ENCODE measurements at regions not wholly inside any gene's neighbourhood (a gene's known extent, or its start where the extent isn't known, plus 50 kb on each side); places are given as distances from the start of the nearest gene placed in this dataset.

DNA sequence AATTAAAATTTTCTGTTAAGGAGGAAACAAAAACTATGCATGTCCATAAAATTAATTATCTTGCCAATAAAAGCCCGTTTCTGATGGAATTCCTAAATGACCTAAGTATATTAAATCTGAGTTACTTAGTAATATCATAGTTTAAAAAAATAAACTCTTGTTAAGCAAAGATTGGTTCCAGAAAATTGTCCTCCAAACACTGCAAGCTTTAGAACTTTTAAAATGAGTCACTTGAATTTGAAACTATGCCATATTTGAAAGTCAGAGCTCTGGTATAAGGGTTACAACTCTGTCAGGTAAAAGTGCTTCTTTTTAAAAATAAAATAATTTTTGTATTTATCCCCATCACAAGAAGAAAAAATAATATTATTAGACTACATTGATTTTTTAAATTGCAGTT, 409.5 kb downstream of the PLPP3 start:
- H3K9me2 ChIP-seq (replicated peaks; ENCODE audit: low read depth, low read length) = no peaks in the 10 kb centered on the region
- no peaks in the 10 kb centered on the region for H3K36me3 ChIP-seq (ENCODE audit: insufficient read depth, low read length)
- H3K4me1 ChIP-seq (ENCODE audit: insufficient read depth, low read length, poor library complexity, severe bottlenecking) = no peaks in the 10 kb centered on the region
- no peaks in the 10 kb centered on the region for H3K27me3 ChIP-seq (ENCODE audit: insufficient read depth, low read length, poor library complexity, severe bottlenecking)
- H3K4me3 ChIP-seq (ENCODE audit: low read length, poor library complexity, severe bottlenecking) = no peak overlapping the region
- no peak overlapping the region for H2AFZ ChIP-seq (ENCODE audit: low read length)
- H3K4me2 ChIP-seq (ENCODE audit: low read depth, low read length, poor library complexity, severe bottlenecking) = no peak overlapping the region
- no peak for TF ChIP-seq CTCF (conservative IDR thresholded peaks at IDR 0.05; ENCODE audit: low read length)
- TF ChIP-seq EZH2phosphoT487 (IDR thresholded peaks at IDR 0.05; ENCODE audit: borderline replicate concordance) = no peak
- H3K79me2 ChIP-seq (ENCODE audit: insufficient read depth, low read length) = no peaks in the 10 kb centered on the region
- no peaks in the 10 kb centered on the region for H3K9me3 ChIP-seq (ENCODE audit: insufficient read depth, low read depth, low read length)
- no peak overlapping the region for H3K9ac ChIP-seq (ENCODE audit: low read depth, low read length, poor library complexity, severe bottlenecking)
- no peaks in the 10 kb centered on the region for H3F3A ChIP-seq (ENCODE audit: low read depth)
- no peaks in the 10 kb centered on the region for H4K20me1 ChIP-seq (ENCODE audit: insufficient read depth, low read length, poor library complexity, severe bottlenecking)

DNA sequence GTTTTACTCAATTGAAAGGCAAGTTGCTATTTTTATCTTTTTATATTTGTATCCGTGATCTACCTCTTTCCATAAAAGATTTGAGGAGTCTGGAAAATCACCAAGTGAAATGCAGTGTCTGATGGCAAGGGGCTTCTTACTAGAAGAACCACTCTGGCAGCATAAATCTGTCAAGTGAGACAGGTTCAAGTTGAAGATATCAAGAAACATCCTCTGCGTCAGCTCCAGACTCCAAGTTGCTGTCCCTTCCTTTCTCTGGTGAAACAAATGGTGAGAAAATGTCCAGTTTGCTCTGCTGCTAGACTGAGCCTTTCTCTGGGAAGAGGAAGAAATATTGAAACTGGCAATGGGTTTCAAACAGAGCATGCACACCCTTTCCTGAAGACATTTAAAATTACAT, 411.2 kb downstream of the PLPP3 start:
- H3K9me2 ChIP-seq (replicated peaks; ENCODE audit: low read depth, low read length) = no peaks in the 10 kb centered on the region

DNA sequence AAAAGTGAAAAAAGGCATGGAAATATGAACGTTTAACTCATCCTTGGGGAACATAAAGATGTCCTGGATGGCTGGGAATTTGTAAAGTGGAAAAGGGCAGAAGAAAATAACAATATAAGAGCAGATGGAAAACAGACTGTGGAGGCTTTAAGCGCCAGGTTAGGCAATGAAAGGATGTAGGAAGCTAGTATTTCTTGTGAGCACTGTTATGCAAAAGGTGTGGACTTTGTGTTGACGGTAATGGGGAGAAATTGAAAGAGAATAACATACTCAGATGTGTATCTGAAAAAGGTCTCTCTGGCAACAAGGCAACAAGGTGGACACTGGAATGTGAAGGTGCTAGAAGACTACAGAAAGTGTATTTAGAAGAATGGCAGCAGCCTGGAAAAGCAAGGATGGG, 411.8 kb downstream of the PLPP3 start:
- Histone ChIP-seq H3K4me1 (ENCODE audit: insufficient read depth, low read length, poor library complexity, severe bottlenecking) (no peaks in the 10 kb centered on the region), H3F3A (ENCODE audit: low read depth) (no peaks in the 10 kb centered on the region), H4K20me1 (ENCODE audit: insufficient read depth, low read length, poor library complexity, severe bottlenecking) (no peaks in the 10 kb centered on the region), H3K9ac (ENCODE audit: low read depth, low read length, poor library complexity, severe bottlenecking) (no peak overlapping the region), H3K4me3 (ENCODE audit: low read length, poor library complexity, severe bottlenecking) (no peak overlapping the region), H3K79me2 (ENCODE audit: insufficient read depth, low read length) (no peaks in the 10 kb centered on the region), H2AFZ (ENCODE audit: low read length) (no peak overlapping the region), H3K4me2 (ENCODE audit: low read depth, low read length, poor library complexity, severe bottlenecking) (no peak overlapping the region), H3K27me3 (ENCODE audit: insufficient read depth, low read length, poor library complexity, severe bottlenecking) (no peaks in the 10 kb centered on the region), H3K9me2 (replicated peaks; ENCODE audit: low read depth, low read length) (no peaks in the 10 kb centered on the region), H3K9me3 (ENCODE audit: insufficient read depth, low read depth, low read length) (no peaks in the 10 kb centered on the region), H3K36me3 (ENCODE audit: insufficient read depth, low read length) (no peaks in the 10 kb centered on the region)
- TF ChIP-seq EZH2phosphoT487 (IDR thresholded peaks at IDR 0.05; ENCODE audit: borderline replicate concordance) (no peak), CTCF (conservative IDR thresholded peaks at IDR 0.05; ENCODE audit: low read length) (no peak)

More for the DNA sequence above, 411.2 kb downstream of the PLPP3 start:
- Histone ChIP-seq H3K27me3 (ENCODE audit: insufficient read depth, low read length, poor library complexity, severe bottlenecking) (no peaks in the 10 kb centered on the region), H2AFZ (ENCODE audit: low read length) (no peak overlapping the region), H3K4me3 (ENCODE audit: low read length, poor library complexity, severe bottlenecking) (no peak overlapping the region), H3K9ac (ENCODE audit: low read depth, low read length, poor library complexity, severe bottlenecking) (no peak overlapping the region), H3K79me2 (ENCODE audit: insufficient read depth, low read length) (no peaks in the 10 kb centered on the region), H3K4me1 (ENCODE audit: insufficient read depth, low read length, poor library complexity, severe bottlenecking) (no peaks in the 10 kb centered on the region), H3K4me2 (ENCODE audit: low read depth, low read length, poor library complexity, severe bottlenecking) (no peak overlapping the region), H4K20me1 (ENCODE audit: insufficient read depth, low read length, poor library complexity, severe bottlenecking) (no peaks in the 10 kb centered on the region), H3F3A (ENCODE audit: low read depth) (no peaks in the 10 kb centered on the region), H3K9me3 (ENCODE audit: insufficient read depth, low read depth, low read length) (no peaks in the 10 kb centered on the region), H3K36me3 (ENCODE audit: insufficient read depth, low read length) (no peaks in the 10 kb centered on the region)
- TF ChIP-seq CTCF (conservative IDR thresholded peaks at IDR 0.05; ENCODE audit: low read length) (no peak), EZH2phosphoT487 (IDR thresholded peaks at IDR 0.05; ENCODE audit: borderline replicate concordance) (no peak)

All from Loucy (cell line).